IPS-NIHi7 (cell line): ENCODE measurements at regions not wholly inside any gene's neighbourhood (a gene's known extent, or its start where the extent isn't known, plus 50 kb on each side); places are given as distances from the start of the nearest gene placed in this dataset.
"Not testable (repeated sequence)": the region's sequence is repeated elsewhere in the genome, so short reads cannot be mapped to it uniquely, and the experiment has no call there.

Experiments used
- DNase-seq: peaks from one replicate; pipeline ENCODE4 v3.0.0; 2012; ENCODE audit warnings: mixed read lengths; ENCODE audit errors: extremely low spot score

DNA sequence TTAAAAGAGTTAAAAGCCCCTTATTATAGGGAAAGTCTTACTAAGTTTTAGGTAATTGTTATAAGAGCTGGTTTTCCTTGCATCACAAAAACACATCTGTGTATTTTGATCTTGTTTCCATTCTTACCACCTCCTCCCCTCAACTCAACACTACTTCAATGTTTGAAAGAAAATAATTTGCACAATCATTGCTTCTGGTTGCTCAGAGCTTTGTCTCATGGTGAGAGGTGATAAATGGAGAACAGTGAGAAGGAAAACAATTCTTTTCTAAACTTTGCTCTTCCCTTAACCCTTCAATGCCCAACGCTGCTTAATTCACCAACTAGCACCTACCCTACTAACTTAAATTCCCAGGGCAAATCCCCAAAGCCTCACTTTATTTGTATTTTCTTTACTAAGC is 268.1 kb upstream of the LINC00305 start:
- peak; percentile 25 for DNase-seq

DNA sequence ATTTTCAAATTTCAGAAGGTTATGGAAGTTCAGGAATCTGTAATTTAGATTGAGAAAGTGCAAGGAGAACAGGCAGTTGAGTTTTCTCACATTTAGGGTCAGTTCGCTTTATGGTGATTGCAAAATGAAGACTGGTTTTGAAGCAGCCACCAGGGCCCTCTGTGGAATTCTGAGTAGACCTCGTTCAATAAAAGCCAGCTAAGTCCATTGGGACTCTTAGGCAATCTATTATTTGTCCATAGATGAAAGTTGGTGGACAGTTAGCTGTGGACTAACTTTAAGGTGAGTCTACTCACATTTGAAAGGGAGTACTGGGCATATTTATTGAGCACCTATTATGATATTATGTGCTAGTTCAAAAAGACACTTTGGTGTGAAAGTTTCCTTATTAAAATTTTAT is 266.3 kb upstream of the LINC00305 start:
- DNase-seq, result no peak

DNA sequence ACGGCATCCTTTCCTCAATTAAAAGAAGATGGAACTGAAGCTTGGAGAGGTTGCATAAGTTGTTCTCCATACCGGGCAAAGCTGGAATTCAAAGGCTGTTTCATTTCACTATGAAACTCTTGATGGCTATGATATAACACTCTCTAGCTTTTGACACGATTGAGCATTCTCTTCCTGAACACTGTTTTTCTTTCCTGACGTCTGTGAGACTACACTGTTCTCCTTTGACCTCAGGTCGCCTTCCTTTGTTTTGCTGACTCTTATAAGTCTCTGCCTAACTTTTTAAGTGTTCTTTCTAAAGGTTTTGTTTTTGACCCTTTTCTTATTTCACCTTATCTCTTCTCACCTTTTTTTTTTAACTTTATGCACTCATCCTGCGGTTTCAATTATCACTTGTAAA is 261.8 kb upstream of the LINC00305 start:
- no peak for DNase-seq

DNA sequence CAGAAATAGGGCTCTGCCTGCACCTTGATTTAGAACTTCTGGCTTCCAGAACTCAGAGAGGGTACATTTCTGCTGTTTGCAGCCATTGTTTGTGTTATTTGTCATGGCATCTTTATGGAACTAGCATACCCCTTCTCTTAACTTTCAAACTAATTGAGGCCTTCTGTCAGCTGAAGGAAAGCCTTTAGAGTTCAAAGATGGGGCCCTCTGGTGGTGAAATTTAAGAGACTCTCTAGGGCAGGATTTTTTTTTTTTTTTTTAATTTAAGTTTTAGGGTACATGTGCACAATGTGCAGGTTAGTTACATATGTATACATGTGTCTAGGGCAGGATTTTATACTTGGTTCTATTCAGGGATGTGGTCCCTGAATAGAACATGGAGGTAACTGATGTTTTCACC is 260.6 kb upstream of the LINC00305 start:
- DNase-seq, result peak; percentile 22

DNA sequence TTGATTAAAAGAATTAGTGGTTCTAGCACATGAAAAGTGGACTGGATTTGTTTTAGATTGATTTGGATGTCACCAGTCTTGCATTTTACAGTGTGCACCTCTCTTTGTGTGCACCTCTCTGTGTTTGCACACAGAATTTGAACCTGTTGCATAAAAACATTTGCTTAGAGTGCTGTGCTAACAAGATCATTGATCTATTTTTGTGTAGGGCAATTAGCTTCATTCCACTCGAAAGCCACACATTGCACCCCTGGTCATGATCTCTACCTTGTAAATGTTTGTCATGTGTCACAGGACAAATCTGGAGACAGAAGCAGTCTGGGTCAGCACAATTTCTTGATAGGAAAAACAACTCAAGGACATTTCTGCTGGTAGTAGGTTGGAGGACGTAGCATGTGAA is 258.7 kb upstream of the LINC00305 start:
- no peak for DNase-seq

DNA sequence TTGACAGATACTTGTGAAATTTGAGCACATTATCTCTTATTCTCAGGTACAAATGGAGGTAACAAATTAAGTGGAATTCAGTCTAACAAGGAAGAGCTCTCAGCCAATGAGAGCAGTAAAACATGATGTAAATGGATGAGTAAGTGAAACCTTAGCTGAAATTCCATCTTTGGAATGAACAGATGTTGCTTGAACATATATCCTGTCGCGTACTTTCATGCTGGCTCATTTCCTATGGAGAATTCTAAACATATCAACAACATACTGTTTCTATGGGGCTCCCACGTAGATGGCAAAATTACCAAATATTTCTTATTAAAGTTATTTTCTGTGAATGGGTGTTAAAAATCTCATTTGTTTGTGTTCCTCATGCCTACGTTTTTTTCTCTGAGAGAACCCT is 256.3 kb upstream of the LINC00305 start:
- DNase-seq, result no peak

DNA sequence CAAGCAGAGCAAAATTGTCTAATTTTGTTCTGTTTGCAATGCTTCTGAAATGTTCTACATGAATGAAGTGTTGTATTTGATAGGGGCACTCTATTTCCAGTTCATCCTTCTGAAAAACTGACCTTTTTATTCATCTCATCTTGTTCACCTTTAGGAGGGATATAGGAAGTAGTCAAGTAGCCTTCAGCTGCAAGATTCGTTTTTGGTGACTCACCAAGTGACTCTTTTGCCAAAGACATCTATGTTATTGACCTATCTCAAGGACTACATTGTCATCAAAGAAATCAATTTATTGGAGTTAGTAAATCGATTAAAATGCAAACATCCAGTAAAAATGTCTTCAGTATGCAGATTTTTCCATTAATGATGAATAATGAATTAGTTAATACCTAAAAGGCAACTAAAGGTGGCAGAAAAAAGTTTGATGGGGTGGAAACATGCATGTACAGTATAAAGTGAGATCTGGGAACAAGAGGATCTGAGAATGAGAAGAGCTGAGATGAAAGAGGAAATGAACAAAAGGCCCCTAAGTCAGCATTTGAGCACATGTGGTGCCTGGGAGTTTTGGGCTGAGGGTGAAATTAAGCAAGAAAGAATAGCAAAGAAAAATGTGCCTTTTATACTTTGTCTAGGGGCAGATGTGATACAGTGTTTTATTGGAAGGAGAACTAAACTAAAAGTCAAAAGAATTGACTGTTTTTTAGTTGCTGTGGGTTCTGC is 255.1 kb upstream of the LINC00305 start:
- no peak for DNase-seq

DNA sequence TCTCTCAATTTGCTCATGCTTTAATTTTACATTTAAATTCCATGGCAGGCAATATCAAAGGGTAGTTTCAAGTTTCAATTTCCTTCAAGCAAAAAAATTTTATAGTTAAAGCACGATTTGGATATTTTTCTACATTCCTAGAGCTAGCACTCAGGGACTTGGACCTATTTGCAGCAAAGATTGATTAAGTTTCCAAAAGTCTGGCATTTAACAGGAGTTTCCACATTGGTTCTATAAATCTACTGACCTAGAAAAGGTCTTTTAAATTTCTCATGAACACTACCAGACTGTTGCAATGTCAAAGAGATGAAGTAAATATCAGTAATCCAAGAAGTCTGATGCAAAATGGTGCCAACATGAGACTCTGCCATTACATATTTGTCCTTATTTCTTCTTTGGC is 253.7 kb upstream of the LINC00305 start:
- no peak for DNase-seq

DNA sequence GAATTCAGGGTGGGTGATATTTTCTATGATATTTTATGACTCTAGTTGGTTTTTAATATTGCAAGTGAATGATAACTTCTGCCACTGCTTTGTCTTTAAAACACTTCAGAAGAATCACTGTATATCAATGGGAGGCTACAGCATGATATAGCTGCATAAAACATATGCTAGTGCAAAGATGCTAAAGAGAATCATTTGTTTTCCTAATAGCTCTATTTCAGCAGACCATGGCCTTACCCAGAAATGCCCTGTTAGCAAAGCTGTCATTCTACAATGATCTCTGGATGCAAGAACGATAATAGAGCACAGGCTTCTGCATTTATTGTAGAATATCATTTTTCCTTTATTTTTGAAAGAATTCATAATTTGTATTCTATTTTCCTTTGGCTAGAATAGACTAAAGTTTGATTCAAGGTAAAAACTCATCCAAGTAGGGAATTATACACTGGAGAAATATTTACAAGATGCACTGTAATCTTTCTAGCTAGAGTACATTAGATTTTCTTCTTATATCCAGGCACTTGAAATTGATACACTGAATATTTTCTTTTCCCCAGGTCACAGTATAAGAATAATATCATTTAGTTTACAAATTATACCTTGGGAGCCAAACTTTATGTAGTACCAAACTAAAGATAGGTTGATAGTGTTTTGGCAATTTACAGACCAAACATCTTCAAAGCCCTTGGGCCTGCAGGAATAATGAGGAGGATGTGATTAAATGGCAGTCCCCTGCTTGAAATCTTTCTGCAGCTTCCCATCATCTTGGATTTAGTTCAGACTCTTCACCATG is 252.6 kb upstream of the LINC00305 start:
- no peak for DNase-seq

DNA sequence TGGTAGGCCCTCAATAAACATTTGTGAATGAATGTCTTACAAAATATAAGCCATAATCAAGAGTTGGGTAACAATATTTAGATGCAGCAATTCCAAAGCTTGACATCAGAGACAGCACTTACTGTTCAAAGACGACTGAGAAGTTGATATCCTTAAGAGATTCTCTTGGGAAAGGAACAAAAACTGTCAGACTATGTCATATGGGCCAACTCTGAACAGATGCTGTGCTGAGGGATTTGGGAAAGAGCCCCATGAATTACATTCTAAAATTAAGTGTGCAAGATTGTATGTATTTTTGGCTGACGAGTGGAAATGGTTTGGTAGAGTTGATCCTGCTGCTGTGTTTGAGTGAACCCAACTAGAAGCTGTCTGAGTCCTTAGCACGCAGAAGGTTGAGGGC is 250.7 kb upstream of the LINC00305 start:
- no peak for DNase-seq

DNA sequence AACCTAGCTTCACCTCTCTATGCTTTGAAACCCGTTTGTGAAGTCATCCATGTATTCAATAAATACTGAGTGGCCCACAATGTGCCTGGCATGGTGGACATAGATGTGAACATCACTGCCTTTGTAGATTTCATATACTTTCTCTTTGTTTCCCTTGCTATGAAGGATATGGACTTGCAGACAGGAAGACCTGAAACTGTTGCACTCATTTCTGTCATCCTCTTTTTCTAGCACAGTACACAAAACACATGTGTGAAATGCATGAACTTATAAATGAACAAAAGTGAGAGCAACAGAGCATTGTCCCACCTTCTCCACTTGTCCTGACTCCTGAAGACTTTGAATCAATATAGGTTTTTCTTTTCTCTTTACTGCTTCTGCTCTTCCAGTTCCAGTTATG is 249.4 kb upstream of the LINC00305 start:
- DNase-seq, result no peak

DNA sequence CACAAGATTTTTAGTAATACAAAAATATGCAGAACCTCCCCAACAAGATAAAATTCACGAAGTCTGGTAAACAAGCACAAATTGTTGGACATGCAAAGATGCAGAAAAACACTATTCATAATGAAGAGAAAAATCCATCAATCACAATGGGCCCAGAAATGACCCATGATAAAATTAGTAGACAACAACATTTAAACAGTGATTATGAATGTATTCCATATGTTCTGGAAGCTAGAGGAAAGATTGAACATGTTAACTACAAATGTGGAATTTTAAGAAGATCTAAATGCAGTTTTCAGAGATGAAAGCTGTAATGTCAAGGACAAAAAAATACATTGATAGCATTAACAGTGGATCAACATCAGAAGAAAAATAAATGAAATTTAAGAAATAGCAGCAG is 243.3 kb upstream of the LINC00305 start:
- no peak for DNase-seq

DNA sequence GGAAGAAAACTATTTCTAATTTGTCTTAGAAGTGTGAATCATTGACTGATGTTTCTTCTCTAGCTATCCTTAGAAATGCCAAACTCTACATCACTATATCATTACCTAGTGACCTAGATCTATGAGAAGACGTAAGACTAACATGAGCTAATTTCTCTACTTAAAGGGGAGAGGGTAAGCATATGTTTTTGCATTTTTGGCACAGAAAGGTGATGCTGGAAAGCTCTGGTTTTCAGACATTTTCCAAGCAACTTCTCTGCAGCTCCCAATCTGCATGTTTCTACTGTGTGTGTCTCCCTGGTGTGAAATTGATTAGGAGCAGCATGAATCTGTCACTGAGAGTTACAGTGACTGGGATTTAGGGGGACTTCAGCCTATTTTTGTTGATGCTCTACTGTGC is 235.2 kb upstream of the LINC00305 start:
- no peak for DNase-seq

DNA sequence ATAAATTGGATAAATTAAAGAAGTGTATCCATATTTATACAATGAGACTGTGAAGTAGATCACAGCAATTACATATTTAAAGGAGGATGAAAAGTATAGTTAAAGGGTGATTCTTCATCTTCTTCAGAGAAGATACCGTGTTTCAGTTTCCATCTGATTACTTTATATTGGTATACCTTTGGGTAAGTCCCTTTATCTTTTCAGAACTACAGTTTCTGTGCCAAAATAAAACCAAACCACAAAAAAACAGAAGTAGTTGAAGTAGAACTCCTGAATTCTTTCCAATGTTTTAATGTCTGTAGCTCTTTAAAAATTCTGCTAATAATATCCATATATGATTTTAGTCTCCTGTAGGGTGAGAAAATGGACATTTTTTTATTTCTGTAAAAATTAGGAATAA is 231.2 kb upstream of the LINC00305 start:
- no peak for DNase-seq

DNA sequence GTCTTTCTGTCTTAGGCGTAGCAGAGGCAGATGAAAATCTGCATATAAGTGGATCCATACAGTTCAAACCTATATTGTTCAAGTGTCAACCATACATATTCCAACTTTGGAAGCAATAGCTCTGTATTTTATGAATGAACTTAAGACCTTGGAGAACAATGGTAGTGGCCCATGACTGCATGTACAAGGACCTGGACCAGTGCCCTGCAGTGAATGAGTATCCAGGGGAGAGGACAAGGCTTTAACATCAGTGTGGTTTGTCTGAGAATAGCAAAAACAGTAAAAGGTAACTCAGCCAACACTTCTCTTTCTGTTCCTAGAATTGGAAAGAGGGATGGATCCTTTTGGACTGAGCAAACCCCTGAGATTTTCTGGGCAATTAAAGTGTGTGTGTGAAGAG is 230.8 kb upstream of the LINC00305 start:
- no peak for DNase-seq

DNA sequence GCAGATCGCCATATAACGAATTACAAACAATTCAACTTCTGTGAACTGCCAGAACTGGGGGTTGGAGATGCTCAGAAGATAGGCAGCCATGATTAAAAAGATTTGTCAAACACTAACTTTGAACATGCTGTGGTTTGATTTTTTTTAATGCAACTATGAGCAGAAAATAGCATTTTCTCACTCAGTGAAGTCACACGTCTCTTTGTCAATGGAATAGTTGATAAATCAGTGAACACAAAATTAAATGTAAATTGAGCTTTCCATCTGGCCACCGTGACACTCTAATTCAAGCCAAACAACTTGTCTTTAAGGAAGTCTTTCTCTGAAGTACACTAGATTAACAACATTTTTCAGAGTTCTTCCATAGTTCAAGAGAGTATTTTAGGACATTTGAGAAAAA is 228.6 kb upstream of the LINC00305 start:
- no peak for DNase-seq

DNA sequence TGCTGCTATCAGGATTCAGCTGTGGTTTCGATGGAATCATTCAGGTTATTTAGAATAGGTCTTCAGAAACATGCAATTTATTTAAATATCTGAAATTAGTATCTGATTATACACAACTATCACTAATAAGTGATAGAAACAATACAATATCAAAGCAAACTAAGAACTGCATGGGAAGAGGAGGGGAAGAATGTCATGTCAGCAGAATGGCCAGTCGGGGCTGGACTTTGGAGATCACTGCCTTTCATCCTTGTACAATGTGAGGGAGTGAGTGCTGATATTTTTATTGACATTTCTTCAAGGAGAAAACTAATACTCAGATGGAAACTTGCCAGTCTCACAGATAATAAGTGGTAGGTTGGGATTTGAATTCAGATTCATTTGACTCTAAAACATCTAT is 224.0 kb upstream of the LINC00305 start:
- no peak for DNase-seq

DNA sequence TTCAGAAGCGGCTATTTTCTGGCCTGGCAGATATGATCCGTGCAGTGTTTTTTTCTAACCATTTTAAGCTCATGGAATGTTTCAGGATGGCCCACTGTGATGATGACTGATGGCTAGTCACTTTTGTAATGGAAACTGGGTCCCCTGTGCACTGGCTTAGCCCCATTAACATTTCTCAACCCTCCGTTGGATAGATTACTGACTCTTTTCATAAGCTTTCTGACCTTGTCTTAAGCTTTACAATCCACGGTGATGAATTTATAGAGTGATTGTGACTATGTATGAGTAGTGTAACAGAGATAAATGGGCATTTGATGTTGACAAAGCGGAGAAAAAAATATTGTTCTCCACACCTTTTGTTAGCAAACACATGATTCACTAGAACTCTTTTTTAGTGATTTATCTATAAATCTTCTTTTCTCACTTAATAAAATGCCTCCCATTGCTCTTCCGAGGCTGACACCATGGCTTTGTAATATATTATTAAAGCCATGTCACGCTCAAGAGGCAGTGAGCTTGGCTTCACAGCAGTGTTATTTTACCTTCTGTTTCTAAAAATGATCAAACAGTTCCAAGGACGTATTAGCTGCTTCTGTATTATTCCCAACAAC is 221.0 kb upstream of the LINC00305 start:
- DNase-seq, result not testable (repeated sequence)

DNA sequence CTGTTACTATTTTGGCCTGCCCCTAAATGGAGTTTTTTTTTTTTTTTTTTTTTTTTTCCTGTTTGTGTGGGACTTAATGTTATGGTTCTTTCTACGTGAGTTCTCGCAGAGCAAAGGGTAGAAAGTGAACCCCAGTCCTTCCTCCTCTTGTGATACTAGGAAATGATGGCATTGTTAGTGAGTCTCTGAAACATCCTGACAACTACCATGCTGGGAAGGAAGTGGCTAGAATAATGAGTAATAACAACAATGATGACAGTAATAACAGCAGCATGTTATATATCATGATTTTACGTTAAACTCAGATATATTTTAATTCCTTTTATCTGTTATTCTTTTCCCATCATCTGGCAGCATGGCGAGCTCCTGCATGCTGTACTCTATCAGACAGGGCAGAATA is 216.2 kb upstream of the LINC00305 start:
- DNase-seq, result no peak

DNA sequence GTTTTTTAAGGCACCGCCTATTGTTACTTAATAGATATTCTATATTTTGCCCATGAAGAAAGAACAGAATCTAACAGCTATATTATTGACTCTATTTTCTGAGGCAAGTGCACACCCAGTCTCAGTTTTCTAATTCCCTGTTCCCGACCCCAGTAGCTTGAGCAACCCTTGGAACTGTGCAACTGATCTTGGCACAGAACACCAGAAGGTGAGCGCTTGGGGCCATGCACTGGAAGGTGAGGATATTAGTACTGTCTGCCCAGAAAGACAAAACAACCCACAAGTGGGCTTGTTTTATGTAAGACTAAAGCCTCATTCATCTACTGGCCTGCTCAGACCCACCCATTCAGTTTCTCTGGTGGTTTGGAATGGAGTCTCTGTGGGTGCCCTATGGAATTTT is 188.8 kb upstream of the LINC00305 start:
- no peak for DNase-seq

DNA sequence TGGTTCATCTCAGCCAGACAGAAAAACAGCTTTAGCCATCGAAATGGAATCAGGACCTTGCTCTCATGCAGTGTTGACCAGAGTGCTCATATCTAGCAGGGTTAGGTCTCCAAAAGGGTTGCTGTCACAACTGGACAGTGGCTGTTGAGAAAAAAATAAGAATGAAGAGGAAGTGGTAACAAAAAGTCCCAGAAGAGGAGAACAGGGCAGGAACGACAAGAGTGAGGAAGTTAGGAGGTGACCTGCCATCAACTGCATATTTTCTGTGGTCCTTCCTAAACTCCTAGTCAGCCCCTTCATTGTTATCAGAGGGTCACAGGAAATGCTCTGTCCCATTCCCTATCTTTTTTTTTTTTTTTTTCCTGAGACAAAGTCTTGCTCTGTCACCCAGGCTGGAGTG is 188.1 kb upstream of the LINC00305 start:
- no peak for DNase-seq

DNA sequence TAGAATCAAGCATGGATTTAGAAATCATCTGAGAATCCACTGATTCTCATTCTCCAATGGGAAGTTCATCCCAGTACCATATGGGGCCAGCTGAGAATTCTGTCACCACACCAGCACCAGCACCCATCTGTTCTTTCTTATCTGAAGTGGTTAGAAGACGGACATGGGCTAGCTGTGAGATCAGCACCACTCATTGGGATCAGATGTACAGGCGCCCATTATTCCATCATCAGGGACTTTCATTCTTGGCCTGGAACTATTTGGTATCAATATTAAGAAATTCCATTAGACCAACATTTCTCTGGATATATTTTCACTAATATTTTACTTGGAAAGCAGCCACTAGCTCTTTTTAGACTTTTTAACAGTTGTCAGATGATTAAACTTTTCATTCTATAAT is 185.9 kb upstream of the LINC00305 start:
- DNase-seq, result no peak

DNA sequence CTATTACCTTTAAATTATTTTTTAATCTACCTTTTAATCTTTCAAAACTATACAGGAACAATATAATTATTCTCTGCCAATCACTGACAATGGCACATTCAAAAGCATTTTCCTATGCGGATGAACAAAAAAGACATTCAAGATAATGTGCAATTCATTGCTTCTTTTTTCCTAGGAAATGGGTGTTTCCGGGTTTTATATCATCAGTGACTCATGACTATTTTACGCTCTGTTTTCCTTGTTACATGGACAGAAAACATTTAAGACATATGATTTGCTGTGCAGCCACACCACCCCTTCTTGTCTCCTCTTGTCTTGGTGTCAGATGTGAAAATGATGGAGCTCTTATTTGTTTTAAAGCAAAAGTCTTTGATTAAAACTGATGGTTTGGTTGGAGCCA is 184.7 kb upstream of the LINC00305 start:
- no peak for DNase-seq
